NB4 (cell line): ENCODE measurements at regions not wholly inside any gene's neighbourhood (a gene's known extent, or its start where the extent isn't known, plus 50 kb on each side); places are given as distances from the start of the nearest gene placed in this dataset.

Experiments used
- CTCF ChIP-seq: IDR thresholded peaks from one replicate; pipeline ENCODE4 v1.5.1; 2012; ENCODE audit warnings: low read depth, low read length
- MYC ChIP-seq: IDR thresholded peaks from 2 replicates; pipeline ENCODE4 v1.6.1; 2011; ENCODE audit warnings: low read depth, low read length
- POLR2A ChIP-seq: IDR thresholded peaks from 2 replicates; pipeline ENCODE4 v1.6.1; 2011; ENCODE audit warnings: mild to moderate bottlenecking; ENCODE audit not compliant: insufficient read length; ENCODE audit errors: extremely low read depth
- TF ChIP-seq, protein P1 (sequence below): IDR thresholded peaks from 2 replicates; pipeline ENCODE4 v1.6.1; 2011; ENCODE audit warnings: low read depth, low read length

- no peak for TF ChIP-seq CTCF
- TF ChIP-seq POLR2A: no peak
- TF ChIP-seq, protein P1, sequence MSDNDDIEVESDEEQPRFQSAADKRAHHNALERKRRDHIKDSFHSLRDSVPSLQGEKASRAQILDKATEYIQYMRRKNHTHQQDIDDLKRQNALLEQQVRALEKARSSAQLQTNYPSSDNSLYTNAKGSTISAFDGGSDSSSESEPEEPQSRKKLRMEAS: no peak
- TF ChIP-seq MYC: no peak
Observed at GRCh38 chr11:116339306-116340098, 433.3 kb downstream of the BUD13 start.
